ENCODE measurements at regions not wholly inside any gene's neighbourhood (a gene's known extent, or its start where the extent isn't known, plus 50 kb on each side); places are given as distances from the start of the nearest gene placed in this dataset.

DNA sequence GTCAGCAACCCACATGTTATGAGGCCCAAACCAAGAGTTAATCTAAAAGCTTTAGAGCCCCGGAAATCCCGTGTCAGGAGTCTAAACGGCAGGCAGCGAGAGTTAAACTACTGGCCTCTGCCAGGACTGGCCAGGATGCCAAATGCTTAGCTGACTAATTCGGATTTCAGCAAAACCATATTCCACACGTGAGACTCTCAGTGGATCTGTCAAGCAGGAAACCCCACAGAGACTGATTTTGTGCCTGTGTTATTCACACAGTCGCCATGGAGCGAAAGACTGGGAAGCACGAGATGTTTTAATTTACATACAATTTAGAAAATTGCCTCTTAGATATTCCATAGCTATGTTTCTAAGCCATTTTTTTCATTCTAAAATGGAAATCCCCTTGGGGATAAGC lies 152.9 kb downstream of the RNASET2 start:
- TF ChIP-seq, protein P1, sequence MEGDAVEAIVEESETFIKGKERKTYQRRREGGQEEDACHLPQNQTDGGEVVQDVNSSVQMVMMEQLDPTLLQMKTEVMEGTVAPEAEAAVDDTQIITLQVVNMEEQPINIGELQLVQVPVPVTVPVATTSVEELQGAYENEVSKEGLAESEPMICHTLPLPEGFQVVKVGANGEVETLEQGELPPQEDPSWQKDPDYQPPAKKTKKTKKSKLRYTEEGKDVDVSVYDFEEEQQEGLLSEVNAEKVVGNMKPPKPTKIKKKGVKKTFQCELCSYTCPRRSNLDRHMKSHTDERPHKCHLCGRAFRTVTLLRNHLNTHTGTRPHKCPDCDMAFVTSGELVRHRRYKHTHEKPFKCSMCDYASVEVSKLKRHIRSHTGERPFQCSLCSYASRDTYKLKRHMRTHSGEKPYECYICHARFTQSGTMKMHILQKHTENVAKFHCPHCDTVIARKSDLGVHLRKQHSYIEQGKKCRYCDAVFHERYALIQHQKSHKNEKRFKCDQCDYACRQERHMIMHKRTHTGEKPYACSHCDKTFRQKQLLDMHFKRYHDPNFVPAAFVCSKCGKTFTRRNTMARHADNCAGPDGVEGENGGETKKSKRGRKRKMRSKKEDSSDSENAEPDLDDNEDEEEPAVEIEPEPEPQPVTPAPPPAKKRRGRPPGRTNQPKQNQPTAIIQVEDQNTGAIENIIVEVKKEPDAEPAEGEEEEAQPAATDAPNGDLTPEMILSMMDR (IDR thresholded peaks at IDR 0.05; ENCODE audit: low read length): no peak
- no peak for TF ChIP-seq EZH2 (IDR thresholded peaks at IDR 0.05; ENCODE audit: borderline replicate concordance, low read length)

Measured in OCI-LY1 (cell line).